ENCODE measurements at regions not wholly inside any gene's neighbourhood (a gene's known extent, or its start where the extent isn't known, plus 50 kb on each side); places are given as distances from the start of the nearest gene placed in this dataset.

GRCh38 chr7:114263219-114263618 is 151.4 kb upstream of the FOXP2 start:
- Mint-ChIP-seq H3K4me3 (no peak overlapping the region), H3K36me3 (ENCODE audit: low read depth) (no peaks in the 10 kb centered on the region), H3K9me3 (no peaks in the 10 kb centered on the region), H3K4me1 (no peaks in the 10 kb centered on the region), H3K27me3 (no peaks in the 10 kb centered on the region), H3K27ac (no peak overlapping the region)
- ChIA-PET POLR2A (no interaction called here), CTCF (interaction anchor here (0.7 kb wide), 1 partner anchor 38 kb away, joined by 3 read pairs; no protein-coding TSS in a partner anchor)
- DNase-seq, result no peak

- POLR2A ChIA-PET, result no interaction called here
- CTCF ChIA-PET, result no interaction called here
- no peak for DNase-seq
- H3K9me3 Mint-ChIP-seq, result peaks cover 2% of the 10 kb centered on the region
- H3K27ac Mint-ChIP-seq, result no peak overlapping the region
- no peaks in the 10 kb centered on the region for H3K4me1 Mint-ChIP-seq
- H3K27me3 Mint-ChIP-seq, result no peaks in the 10 kb centered on the region
- H3K36me3 Mint-ChIP-seq (ENCODE audit: low read depth), result no peaks in the 10 kb centered on the region
- H3K4me3 Mint-ChIP-seq, result no peak overlapping the region
Observed at GRCh38 chr7:114255404-114255841, 159.2 kb upstream of the FOXP2 start.

GRCh38 chr7:114243646-114244045 is 171.0 kb upstream of the FOXP2 start:
- no peaks in the 10 kb centered on the region for H3K27me3 Mint-ChIP-seq
- no peak for DNase-seq
- H3K36me3 Mint-ChIP-seq (ENCODE audit: low read depth), result no peaks in the 10 kb centered on the region
- H3K9me3 Mint-ChIP-seq, result no peaks in the 10 kb centered on the region
- H3K4me1 Mint-ChIP-seq, result no peaks in the 10 kb centered on the region
- POLR2A ChIA-PET, result no interaction called here
- H3K27ac Mint-ChIP-seq, result no peak overlapping the region
- H3K4me3 Mint-ChIP-seq, result no peak overlapping the region
- CTCF ChIA-PET, result interaction anchor here (0.8 kb wide), 1 partner anchor 26 kb away, joined by 7 read pairs; no protein-coding TSS in a partner anchor

- no peaks in the 10 kb centered on the region for H3K36me3 Mint-ChIP-seq (ENCODE audit: low read depth)
- ChIA-PET CTCF (interaction anchor here (0.8 kb wide), 1 partner anchor 26 kb away, joined by 7 read pairs; no protein-coding TSS in a partner anchor), POLR2A (no interaction called here)
- no peak for DNase-seq
- no peak overlapping the region for H3K27ac Mint-ChIP-seq
- H3K4me1 Mint-ChIP-seq, result no peaks in the 10 kb centered on the region
- H3K4me3 Mint-ChIP-seq, result no peak overlapping the region
- H3K9me3 Mint-ChIP-seq, result no peaks in the 10 kb centered on the region
- H3K27me3 Mint-ChIP-seq, result no peaks in the 10 kb centered on the region
Observed at GRCh38 chr7:114242992-114243507, 171.6 kb upstream of the FOXP2 start.

- DNase-seq, result no peak
- Mint-ChIP-seq H3K9me3 (no peaks in the 10 kb centered on the region), H3K27me3 (no peaks in the 10 kb centered on the region), H3K36me3 (ENCODE audit: low read depth) (no peaks in the 10 kb centered on the region), H3K27ac (no peak overlapping the region), H3K4me1 (no peaks in the 10 kb centered on the region), H3K4me3 (no peak overlapping the region)
- CTCF ChIA-PET, result no interaction called here
- POLR2A ChIA-PET, result no interaction called here
Observed at GRCh38 chr7:114229246-114229645, 185.4 kb upstream of the FOXP2 start.

- no peaks in the 10 kb centered on the region for H3K9me3 Mint-ChIP-seq
- no peak for DNase-seq
- H3K27me3 Mint-ChIP-seq, result no peaks in the 10 kb centered on the region
- H3K4me1 Mint-ChIP-seq, result no peaks in the 10 kb centered on the region
- ChIA-PET POLR2A (no interaction called here), CTCF (no interaction called here)
- H3K27ac Mint-ChIP-seq, result no peak overlapping the region
- H3K4me3 Mint-ChIP-seq, result no peak overlapping the region
- H3K36me3 Mint-ChIP-seq (ENCODE audit: low read depth), result no peaks in the 10 kb centered on the region
Observed at GRCh38 chr7:114225784-114226183, 188.8 kb upstream of the FOXP2 start.

- no peak overlapping the region for H3K27ac Mint-ChIP-seq
- no peaks in the 10 kb centered on the region for H3K4me1 Mint-ChIP-seq
- H3K9me3 Mint-ChIP-seq, result no peaks in the 10 kb centered on the region
- H3K27me3 Mint-ChIP-seq, result no peaks in the 10 kb centered on the region
- no peak for DNase-seq
- CTCF ChIA-PET, result no interaction called here
- POLR2A ChIA-PET, result no interaction called here
- no peak overlapping the region for H3K4me3 Mint-ChIP-seq
- H3K36me3 Mint-ChIP-seq (ENCODE audit: low read depth), result no peaks in the 10 kb centered on the region
Observed at GRCh38 chr7:114218283-114218682, 196.3 kb upstream of the FOXP2 start.

GRCh38 chr7:114217026-114217806 is 197.4 kb upstream of the FOXP2 start:
- no peak overlapping the region for H3K27ac Mint-ChIP-seq
- ChIA-PET POLR2A (no interaction called here), CTCF (no interaction called here)
- no peaks in the 10 kb centered on the region for H3K36me3 Mint-ChIP-seq (ENCODE audit: low read depth)
- H3K4me3 Mint-ChIP-seq, result no peak overlapping the region
- no peaks in the 10 kb centered on the region for H3K27me3 Mint-ChIP-seq
- DNase-seq, result no peak
- H3K9me3 Mint-ChIP-seq, result no peaks in the 10 kb centered on the region
- no peaks in the 10 kb centered on the region for H3K4me1 Mint-ChIP-seq

GRCh38 chr7:114214466-114214865 is 200.1 kb upstream of the FOXP2 start:
- Mint-ChIP-seq H3K4me1 (no peaks in the 10 kb centered on the region), H3K27me3 (no peaks in the 10 kb centered on the region), H3K4me3 (no peak overlapping the region), H3K27ac (no peak overlapping the region), H3K36me3 (ENCODE audit: low read depth) (no peaks in the 10 kb centered on the region), H3K9me3 (no peaks in the 10 kb centered on the region)
- ChIA-PET CTCF (no interaction called here), POLR2A (no interaction called here)
- DNase-seq, result no peak

GRCh38 chr7:114212721-114213429 is 201.7 kb upstream of the FOXP2 start:
- no peaks in the 10 kb centered on the region for H3K27me3 Mint-ChIP-seq
- POLR2A ChIA-PET, result no interaction called here
- H3K36me3 Mint-ChIP-seq (ENCODE audit: low read depth), result no peaks in the 10 kb centered on the region
- H3K27ac Mint-ChIP-seq, result no peak overlapping the region
- H3K4me3 Mint-ChIP-seq, result no peak overlapping the region
- no peaks in the 10 kb centered on the region for H3K9me3 Mint-ChIP-seq
- DNase-seq, result no peak
- H3K4me1 Mint-ChIP-seq, result no peaks in the 10 kb centered on the region
- CTCF ChIA-PET, result no interaction called here

GRCh38 chr7:114209968-114210367 is 204.6 kb upstream of the FOXP2 start:
- DNase-seq, result no peak
- Mint-ChIP-seq H3K27me3 (no peaks in the 10 kb centered on the region), H3K36me3 (ENCODE audit: low read depth) (no peaks in the 10 kb centered on the region), H3K9me3 (no peaks in the 10 kb centered on the region), H3K27ac (no peak overlapping the region), H3K4me1 (no peaks in the 10 kb centered on the region), H3K4me3 (no peak overlapping the region)
- POLR2A ChIA-PET, result no interaction called here
- CTCF ChIA-PET, result no interaction called here

- CTCF ChIA-PET, result no interaction called here
- POLR2A ChIA-PET, result no interaction called here
- H3K27me3 Mint-ChIP-seq, result no peaks in the 10 kb centered on the region
- no peak for DNase-seq
- H3K36me3 Mint-ChIP-seq (ENCODE audit: low read depth), result no peaks in the 10 kb centered on the region
- no peaks in the 10 kb centered on the region for H3K9me3 Mint-ChIP-seq
- no peaks in the 10 kb centered on the region for H3K4me1 Mint-ChIP-seq
- H3K27ac Mint-ChIP-seq, result no peak overlapping the region
- H3K4me3 Mint-ChIP-seq, result no peak overlapping the region
Observed at GRCh38 chr7:114206688-114207087, 207.9 kb upstream of the FOXP2 start.

GRCh38 chr7:114196517-114196916 is 218.1 kb upstream of the FOXP2 start:
- Mint-ChIP-seq H3K27ac (no peak overlapping the region), H3K36me3 (ENCODE audit: low read depth) (no peaks in the 10 kb centered on the region), H3K4me3 (no peak overlapping the region), H3K4me1 (no peaks in the 10 kb centered on the region), H3K9me3 (no peaks in the 10 kb centered on the region), H3K27me3 (no peaks in the 10 kb centered on the region)
- no peak for DNase-seq
- POLR2A ChIA-PET, result no interaction called here
- CTCF ChIA-PET, result no interaction called here

- ChIA-PET POLR2A (no interaction called here), CTCF (no interaction called here)
- Mint-ChIP-seq H3K36me3 (ENCODE audit: low read depth) (no peaks in the 10 kb centered on the region), H3K27me3 (no peaks in the 10 kb centered on the region), H3K9me3 (no peaks in the 10 kb centered on the region), H3K4me1 (no peaks in the 10 kb centered on the region), H3K4me3 (no peak overlapping the region), H3K27ac (no peak overlapping the region)
- no peak for DNase-seq
Observed at GRCh38 chr7:114190387-114190786, 224.2 kb upstream of the FOXP2 start.

Data from activated CD4-positive, alpha-beta memory T cell treated with anti-CD3 and anti-CD28 coated beads, Interleukin-2, amount 10 ng/mL, durations not matched to agents 7 days and 5 days (primary cell).